NCI-H82 treated with DMSO at 0.1 percent for 48 hours (cell line): ENCODE measurements at regions not wholly inside any gene's neighbourhood (a gene's known extent, or its start where the extent isn't known, plus 50 kb on each side); places are given as distances from the start of the nearest gene placed in this dataset.

ENCODE experiments used
- DNase-seq: peaks from one replicate; lab custom pipeline; 2025; ENCODE audit not compliant: unreplicated experiment; lab: John Stamatoyannopoulos, UW

- DNase-seq: no peak
Measured at GRCh38 chr20:50338479-50339391, 148.1 kb downstream of the CEBPB start.

GRCh38 chr20:50339466-50339901, 148.9 kb downstream of the CEBPB start:
- DNase-seq: no peak

- no peak for DNase-seq
Measured at GRCh38 chr20:50340541-50340940, 149.9 kb downstream of the CEBPB start.

DNA sequence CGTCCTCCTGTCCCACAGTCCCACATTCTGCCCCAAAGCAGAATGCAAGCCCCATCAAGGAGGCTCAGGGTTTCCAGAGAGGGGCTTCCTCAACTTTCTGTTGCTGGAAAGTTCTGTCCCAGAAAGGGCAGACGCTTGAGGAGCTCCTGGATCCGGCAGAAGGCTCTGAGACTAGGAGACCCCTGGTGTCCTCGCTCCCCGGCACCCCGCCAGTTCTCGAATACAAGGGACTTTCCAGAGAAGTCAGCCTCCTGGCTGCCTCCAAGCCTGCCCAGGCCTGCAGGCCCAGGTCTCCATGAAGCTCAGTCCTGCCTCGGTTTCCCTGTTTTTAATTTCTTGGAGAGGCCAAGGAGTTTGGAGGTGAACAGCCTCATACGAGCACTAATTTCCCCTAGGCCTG, 150.4 kb downstream of the CEBPB start:
- no peak for DNase-seq

DNA sequence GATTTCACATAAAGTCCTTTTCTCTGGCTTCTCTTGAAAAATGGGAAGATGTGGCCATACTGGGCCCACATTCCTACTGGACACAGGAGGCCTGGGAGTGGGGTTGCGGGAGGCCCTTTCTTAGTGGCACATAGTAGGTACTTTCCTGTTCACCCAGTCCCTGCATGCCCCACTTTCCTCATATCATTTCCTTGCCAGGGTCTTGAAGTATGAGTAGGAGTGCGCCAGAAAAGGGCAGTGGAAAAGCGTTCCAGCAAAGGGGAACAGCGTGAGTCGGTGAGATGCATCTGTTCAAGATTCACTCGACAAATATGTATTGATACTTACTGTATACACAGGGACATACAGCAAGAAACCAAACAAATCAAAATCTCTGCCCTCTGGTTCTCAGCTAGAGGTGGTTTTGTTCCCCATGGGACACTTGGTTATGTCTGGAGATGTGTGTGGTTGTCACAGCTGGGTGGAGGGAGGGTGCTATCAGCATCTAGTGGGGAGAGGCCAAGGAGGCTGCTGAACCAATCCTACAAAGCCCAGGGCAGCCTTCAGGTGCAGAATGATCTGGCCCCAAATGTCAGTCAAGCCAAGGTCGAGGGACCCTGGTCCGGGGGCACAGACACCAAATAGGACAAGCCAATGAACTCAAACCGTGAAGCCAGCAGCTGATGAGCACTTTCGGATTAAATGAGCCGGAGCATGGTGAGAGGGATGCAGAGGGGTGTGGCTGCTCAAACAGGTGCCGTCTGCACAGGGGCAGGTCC, 151.4 kb downstream of the CEBPB start:
- DNase-seq: no peak

DNA sequence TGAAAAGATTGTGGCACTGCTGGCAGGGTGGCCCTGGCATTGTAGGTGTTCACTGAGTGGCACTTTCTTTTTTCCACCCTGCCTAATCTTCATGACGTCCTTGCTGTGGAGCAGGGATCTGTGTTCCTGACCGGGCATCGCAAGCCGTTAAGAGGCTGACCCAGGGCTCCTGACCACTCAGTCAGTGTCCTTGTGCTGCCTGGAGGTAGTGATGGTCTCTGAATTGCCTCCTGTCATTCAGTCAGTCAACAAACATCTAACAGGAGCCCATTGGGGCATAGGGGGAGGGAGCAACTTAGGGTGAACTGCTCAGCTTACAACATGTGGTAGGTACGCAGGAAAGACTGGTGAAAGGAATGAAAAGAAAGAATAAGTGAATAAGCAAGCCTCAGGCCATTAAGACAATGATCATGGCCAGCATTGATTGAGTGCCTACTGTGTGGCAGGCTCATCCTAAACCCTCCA, 152.0 kb downstream of the CEBPB start:
- DNase-seq: no peak

- no peak for DNase-seq
Measured at GRCh38 chr20:50343125-50343489, 152.5 kb downstream of the CEBPB start.

GRCh38 chr20:50343490-50344179, 153.0 kb downstream of the CEBPB start:
- no peak for DNase-seq

- no peak for DNase-seq
Measured at GRCh38 chr20:50344232-50345071, 153.8 kb downstream of the CEBPB start.

DNA sequence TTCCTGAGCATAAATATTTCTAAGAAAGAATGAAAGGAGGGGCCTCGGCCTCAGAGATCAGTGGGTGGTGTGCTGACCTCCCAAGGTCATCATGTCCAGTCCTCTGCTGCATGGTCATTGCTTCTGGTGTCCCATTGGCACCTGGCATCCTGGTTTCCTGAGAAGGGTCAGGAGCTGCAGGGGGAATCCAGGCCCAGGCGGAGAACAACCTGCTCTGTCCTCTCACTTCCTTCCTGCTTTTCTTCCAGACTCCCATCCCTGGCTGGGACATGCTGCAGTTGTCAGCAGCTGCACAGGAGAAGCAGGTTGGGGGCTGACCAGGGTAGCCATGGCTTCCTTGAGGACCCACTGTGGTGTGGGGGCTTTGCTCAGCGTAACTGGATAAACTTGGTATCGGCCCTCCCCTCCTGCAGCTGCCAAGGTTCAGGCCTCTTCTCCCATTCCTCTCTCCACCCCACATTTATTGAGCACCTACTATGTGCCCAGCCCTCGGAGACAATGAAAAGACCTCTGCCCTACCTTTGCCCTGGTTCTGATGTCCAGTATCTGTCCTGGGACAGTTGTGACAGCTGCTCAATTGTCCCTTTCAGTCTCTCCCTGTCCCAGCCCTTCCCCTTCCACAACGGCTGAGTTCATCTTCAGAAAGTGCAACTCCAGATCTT, 155.2 kb downstream of the CEBPB start:
- no peak for DNase-seq

- DNase-seq: no peak
Measured at GRCh38 chr20:50346374-50347283, 156.0 kb downstream of the CEBPB start.

DNA sequence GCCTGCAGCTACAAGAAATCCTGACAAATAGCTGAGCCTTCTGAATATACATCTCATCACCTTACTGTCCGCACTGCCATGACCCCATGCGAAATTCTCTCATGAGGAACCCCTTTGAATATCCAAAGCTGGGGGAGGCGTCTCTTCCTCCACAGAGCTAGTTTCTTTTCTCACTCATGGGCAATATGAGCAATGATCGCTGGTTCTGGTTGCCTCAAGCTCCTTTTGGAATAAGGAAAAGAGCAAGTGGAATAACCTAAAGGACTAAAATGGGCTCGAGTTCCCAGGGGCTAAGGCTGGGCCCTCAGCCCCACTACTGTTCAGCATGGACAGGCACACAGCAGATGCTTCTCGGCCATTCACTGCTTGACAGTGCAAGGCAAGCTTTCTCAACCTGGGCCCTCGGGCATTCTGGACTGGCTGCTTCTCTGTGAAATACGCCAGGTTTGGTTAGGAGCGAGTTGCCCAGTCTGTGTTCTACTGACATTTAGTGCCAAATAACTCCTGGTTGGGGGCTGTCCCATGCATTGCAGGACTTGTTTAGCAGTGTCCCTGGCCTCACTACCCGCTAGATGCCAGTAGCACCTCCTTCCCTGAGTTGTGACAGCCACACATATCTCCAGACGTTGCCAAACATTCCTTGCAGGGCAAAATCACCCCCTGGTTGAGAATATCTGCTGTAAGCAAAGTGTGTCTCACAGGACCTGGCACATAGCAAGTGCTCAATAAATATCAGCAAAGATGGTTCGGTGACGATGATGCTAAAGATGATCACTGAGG, 156.8 kb downstream of the CEBPB start:
- no peak for DNase-seq

DNA sequence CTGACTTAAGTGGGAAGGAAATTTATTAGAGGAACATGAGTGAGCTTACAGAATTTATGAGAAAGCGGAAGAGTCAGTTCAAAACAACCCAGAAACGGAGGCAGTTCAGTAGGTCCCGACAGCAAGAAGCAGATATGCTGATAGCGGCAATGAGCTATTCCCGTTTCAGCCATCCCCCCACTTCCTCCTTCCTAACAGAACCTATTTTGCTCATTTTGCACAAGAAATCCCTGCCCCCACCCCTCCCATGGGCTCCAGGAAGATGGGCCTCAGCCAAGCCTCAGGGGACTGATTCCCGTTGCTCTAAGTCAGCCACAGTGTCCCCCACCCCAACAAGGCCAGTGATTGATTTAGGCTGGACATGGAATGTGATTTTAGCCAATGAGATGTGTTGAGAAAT, 157.5 kb downstream of the CEBPB start:
- DNase-seq: no peak

GRCh38 chr20:50350510-50351249, 159.5 kb upstream of the PTPN1 start:
- no peak for DNase-seq

- DNase-seq: no peak
Measured at GRCh38 chr20:50351541-50351940, 158.6 kb upstream of the PTPN1 start.

GRCh38 chr20:50353289-50353961, 156.8 kb upstream of the PTPN1 start:
- no peak for DNase-seq
